LoVo (cell line): ENCODE measurements at regions not wholly inside any gene's neighbourhood (a gene's known extent, or its start where the extent isn't known, plus 50 kb on each side); places are given as distances from the start of the nearest gene placed in this dataset.

Experiments
- DNase-seq: peaks from one replicate; pipeline ENCODE4 v3.0.0-alpha.2; 2016; ENCODE audit warnings: low spot score

DNA sequence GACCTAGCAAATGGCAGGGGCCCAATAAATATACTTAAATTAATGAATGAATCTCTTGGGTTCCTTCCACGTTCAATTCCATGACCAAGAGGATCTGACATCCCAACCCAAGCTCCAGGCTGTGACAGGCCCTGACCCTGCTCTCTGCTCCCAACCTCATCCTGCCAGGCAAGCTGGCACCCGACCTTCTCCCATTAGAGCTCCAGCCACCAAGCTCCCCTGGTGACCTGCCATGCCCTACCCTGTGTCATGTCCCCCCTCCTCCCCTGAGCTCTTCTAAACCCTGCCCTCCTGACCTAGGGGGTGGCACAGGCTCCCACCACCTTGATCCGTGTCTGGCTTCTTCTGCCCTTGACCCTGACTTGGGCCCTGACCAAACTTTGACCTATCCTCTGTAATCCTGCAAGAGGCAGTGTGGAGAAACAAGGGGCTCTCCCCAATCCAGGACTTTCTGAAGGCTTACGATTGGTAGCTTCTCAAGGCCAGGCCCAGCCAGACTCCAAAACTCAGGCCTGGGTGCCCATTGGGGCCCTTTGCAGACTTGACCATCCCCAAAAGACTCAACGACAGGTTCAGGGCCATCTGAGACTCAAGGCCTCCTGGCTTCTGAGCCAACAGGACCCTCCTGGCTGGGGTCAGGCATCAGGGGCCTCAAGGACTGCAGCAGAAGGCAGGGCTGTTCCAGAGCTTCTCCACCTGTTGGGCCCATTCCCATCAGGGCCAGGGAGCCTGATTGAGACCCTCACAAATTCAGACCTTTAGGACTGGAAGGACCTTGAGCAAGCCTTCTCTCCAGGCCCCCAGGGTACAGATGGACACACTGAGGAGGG, 249.0 kb downstream of the PTPRU start:
- no peak for DNase-seq

DNA sequence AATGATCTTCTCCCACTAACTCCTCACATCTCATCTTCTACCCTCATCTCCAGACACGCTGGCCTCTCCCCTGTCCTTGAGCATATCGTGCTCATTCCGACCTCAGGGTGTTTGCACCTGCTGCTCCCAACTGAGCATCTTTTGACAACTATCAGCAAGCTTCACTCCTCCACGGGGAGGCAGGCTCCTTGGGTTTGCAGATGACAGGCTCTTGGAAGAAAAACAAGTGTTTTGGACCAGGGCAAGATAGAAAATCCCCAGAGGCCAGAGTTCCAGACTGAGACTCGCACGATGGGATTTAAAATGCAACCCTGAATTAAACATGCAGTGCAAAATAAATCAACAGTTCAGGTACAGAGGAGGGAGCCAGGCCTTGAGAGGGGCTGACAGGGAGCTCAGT, 246.7 kb downstream of the PTPRU start:
- DNase-seq = no peak

DNA sequence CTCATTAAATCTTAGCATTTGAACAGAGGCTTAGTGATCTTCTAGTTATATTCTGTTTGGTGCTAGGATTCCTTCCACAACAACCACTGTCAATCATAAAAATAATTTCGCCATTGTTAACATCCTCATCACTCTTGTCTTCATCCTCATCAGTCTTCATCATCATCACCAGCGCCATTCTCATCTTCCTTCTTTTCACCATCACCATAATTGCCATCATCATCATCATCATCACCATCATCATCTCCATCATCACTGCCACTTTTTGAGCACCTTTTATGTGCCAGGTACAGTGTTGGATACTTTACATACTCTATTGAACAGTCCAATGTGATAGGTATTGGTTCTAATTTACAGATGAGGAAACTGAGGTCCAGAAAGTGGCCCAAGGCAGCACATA, 245.7 kb downstream of the PTPRU start:
- DNase-seq = no peak

DNA sequence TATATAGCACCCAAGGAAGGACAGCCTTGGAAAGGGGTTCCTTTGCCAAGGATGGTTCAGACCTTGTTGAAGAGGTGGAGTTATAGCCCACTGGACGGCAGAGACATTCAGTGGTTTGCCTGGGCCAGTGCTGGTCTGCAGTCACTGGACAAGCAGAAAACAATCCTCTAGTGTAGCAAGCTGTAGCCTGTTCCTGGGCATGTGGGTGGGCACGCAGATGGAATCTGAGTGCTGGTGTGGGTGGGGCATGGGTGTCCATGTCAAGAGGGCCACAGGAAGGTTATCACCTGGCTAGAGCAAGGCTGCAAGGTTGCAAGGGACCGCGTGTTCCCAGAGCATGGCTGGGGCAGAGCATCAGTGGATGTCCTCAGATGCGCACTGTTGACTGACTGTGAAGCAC, 244.7 kb downstream of the PTPRU start:
- no peak for DNase-seq

DNA sequence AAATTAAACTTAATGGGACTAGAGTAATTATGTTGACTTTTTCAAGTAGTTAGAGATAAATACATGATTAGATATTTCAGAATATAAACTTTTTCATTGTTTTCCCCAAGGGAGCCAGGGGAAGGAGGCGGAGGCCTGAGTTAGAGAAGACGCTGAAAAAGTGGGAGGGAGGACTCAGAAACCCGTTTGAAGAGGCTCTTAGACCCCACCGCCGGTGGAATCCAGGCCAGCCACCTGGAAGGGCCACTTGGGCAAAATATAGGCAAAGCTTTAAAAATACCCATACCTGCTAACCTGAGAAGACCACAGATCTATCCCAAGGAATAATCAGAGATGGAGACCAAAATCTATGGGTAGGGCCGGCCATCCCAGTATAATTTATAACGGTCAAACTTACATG, 242.6 kb downstream of the PTPRU start:
- DNase-seq = no peak

DNA sequence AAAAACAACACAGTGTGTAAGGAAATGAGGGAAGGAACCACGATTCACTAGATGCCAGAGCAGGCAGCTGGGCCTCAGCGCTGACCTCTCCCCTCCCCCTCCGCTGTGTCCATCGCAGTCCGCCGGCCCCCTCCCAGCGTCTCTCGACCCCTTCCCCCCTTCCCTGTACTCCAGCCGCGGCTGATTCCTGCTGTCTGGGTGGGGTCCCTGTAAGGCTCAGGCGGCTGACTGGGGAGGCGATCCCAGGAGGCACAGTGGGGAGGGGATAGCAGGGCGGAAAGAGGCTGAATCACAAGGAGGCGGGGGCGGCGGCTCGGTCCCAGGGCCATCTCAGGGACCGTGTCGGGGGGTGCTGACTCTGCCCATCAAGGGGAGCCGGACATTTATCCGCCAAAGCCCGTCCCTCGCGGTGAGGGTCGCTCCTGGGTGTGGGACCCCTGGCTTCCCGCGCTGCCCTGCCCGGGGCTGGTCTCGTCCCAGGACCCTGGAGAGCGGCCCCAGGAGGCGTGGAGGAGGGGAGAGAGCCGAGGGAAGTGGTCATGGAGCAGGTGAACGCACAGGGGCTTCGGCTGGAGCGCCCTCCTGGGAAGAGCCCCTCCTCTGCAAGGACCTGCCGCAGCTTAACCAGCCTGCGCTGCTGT, 241.9 kb downstream of the PTPRU start:
- DNase-seq = no peak

DNA sequence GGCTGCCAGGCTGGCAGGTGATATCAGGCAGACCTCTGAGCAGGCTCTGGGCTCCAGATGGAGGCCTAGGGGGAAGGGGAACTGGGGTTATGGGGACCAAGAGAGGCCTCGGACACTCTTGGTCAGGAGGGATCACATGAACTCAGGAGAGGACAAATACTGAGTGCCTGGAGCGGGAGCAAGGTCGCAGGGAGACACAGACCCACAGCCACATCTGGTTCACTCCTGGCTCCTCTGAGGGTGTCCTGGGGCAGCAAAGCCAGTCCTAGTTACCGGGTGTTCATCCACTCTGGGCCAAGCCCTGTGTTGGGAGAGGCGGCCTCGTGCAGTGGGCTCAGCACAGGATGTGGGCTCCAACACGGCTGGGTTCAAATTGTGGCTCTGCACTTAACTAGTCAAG, 239.0 kb downstream of the PTPRU start:
- no peak for DNase-seq

DNA sequence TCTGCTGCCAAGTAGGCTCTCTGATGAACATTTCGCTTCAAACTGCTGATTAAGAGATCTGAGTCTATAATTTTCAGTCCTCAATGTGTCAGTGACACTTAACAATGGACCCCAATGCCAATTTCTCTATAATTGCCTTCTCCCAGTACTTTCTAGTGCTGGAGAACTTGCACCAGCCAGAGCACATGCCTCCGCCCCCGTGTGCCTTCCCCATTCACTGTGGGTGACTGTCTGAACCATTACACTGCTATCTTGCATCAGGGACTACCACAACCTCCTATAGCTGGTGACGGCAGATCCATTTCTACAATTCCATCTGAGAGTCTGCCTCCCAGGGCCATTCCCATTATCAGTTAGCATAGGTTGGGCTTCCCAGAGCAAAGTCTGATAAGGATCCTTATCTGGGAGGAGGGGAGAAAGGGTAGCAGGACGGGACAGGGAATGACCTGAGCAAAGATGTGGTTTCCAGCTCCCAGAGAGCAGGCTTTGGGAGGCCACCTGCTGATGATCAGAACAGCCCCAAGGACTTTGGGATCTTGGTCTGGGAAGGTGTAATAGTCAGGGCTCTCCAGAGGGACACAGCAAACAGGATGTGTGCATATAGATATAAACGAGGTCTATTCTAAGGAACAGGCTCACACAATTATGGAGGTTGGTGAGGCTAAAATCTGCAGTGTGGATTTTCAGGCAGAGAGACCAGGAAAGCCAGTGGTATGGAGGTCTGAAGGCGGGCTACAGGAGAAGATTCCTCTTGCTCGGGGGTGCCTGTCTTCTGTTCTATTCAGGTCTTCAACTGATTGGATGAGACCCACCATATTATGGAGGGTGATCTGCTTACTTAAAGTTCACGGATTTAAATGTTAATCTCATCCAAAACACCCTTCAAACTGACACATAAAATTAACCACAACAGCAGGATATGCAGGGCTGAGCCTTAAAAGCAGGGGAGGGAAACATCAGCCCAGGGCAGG, 238.2 kb downstream of the PTPRU start:
- no peak for DNase-seq

DNA sequence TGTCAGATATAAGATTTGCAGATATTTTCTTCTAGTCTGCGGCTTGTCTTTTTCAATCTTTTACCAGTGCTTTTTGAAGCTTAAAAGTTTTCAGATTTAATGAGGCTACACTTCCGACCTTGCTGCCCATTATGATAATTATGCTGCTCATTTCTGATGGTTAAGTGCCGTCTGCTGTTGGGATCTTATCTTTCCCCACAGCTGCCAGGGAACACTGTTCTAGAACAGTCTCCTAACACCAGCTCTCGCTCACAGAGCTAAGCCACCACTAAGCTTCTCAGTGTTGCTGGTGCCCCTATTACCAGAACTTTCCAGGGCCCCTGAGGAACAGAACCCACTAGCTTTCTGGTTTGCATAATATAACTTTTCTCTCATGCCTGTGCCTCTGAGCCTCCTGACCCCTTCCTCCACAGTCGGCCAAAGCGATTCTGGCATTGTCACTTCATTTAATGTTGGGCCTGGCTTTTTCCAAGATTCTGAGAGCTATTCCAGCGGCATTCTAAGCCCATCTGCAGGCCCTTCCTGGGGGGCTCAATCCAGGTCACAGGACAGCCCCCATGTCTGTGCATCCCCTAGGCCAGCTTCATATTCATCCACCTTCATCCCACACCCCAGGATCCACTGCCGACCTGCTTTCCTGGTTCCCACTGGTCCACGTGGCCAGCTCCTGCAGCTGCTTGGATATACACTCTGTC, 237.0 kb downstream of the PTPRU start:
- DNase-seq = no peak

DNA sequence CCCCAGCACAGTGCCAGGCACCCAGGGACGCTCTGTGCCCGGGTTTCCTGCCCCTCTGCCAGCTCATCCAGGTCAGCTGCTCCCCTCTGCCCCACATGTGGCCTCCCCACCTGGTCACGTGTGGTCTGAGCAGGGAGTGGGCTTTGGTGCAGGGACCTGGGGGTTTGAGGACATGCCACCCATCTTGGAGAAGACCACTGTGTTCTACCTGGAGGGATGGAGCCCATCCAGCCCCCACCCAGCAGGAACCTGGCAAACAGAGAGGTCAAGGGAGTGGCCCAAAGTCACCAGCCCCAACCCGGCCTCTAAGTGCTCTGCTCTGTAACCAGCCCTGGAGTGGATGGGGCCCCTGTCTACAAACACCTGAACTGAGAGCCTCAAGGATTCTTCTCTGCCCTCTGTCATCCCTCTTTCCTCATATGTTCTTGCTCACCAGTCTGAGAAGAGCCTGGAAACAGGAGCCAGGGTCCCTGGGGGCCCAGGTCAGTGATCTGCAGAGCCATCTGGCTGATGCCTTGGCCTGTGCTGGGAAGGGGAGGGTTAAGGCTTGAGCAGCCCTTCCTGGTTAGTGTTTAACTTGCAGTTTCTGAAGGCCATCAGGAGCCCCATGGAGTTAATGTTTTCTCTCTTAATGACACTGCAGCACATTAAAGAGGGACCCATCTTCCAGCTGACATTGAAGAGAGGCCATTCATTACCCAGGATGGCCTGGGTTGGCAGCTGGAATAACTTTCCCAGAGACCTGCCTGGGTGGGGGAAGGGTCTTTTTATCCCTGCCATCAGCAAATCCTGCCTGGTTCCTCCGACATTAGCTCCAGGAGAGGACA, 235.4 kb downstream of the PTPRU start:
- no peak for DNase-seq

DNA sequence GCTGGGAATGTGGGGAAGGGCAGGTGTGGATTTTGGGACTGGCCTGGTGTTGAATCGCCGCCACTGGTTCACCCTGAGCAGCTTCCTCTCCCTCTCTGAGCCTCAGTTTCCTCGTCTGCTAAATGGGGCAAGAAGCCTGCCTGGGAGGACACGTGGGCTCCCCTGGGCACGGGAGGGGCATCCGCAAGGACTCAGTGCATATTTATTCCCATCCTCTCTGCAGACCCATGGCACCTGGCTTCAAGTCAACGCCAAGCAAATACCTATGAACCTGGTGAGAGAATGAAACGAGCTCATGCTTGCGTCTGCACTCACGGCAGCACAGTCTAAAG, 234.4 kb downstream of the PTPRU start:
- DNase-seq = no peak

DNA sequence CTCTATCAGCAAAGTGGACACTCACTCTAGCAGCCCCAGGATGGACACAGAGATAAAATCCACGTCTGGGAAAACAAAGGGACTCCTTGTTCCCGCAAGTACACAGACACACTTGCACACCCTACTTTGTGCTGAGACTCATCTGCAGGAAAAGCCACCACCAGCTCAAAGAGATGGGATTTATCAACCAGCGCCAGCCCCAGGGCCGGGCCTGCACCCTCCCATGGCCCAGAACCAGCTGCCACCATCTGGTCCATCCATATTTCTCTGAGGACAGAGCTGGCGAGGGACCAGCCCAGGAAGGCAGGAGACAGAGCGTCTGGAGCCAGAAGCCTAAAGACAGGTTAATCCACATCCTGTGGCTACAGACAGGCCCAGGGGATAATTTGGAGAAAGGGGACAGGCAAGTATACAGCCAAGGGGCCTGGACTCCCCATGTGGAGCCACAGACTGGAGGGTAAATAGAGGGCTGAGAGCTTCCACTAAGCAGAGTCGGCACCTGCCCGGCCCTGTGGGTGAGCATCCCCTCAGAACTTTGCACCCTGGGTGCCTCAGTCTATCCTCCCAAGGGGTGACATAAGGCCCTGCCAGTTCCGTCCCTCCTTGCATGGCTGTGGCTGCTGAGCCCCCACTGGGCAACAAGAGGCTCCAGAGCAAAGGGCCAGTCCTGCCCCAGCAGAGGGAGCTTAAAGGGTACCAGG, 233.9 kb downstream of the PTPRU start:
- no peak for DNase-seq

DNA sequence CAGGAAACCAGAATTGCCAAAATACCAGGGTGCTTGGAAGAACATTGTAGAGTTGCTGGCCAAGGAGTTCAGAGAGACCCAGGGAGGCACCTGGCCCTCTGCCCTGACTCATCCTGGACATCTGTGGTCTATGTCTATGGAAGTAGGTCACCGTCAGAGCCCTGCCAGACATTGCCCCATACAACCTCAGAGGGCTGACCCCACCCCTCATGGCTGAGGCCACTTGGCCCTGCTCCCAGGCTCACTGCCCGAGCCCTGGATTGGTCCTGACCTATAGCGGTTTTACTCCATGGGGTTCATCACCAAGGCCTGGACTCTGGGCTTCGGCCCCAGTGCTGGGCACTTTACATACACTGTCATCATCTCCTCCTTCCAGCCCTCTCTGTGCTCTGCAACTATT, 233.1 kb downstream of the PTPRU start:
- DNase-seq = no peak

DNA sequence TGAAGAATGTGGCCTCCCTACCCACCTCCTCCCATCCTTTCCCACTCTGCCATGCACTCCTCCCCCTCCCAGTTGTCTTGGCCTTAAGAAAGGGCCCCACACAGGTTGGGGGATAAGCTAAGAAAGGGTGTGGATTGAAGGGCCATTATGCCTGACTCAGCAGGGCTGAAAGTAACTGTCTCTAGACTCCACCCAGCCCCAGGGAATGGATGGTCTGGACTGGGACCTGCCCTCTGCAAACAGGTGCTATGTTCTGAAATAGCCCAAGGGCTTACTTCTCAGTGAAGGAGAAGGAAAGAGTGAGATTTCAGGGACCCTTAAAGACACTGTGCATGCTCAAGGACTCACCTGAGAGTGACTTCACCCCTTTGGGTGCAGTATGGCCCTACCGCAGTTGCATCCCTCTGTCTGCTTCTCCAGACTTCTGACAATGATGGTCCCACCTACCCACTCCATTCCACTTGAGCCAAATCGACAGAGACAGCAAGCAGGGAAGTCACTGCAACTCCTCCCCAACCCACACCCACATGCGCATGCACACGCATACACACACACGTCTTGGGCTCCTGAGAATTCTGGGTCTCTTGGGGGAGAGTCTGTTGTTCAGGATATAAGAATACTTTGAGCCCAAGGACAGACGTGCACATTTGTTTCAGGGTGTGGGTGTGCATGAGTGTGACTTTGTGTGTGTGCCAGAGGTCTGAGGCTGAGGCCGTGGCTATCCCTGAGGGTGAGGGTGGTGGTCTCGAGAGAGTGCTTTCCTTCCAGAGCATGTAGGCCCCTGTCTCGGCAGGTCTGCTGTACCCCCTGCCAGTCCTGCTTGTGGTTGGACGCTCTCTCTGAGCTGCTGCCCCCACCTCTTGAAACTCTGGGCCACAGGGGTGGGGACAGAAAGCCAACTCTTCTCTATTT, 231.9 kb downstream of the PTPRU start:
- DNase-seq = no peak

DNA sequence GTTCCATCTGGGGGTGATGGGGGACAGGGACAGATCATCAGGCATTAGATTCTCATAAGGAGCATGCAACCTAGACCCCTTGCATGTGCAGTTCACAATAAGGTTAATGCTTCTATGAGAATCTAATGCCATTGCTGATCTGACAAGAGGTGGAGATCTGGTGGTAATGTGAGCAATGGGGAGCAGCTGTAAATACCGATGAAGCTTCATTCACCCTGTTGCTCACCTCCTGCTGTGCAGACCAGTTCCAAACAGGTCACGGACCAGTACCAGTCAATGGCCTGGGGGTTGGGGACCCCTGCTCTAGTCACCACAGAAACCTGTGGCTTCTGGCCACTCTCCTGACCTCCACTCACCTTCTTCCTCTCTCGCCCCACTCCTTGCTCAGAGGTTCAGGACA, 229.9 kb downstream of the PTPRU start:
- no peak for DNase-seq

DNA sequence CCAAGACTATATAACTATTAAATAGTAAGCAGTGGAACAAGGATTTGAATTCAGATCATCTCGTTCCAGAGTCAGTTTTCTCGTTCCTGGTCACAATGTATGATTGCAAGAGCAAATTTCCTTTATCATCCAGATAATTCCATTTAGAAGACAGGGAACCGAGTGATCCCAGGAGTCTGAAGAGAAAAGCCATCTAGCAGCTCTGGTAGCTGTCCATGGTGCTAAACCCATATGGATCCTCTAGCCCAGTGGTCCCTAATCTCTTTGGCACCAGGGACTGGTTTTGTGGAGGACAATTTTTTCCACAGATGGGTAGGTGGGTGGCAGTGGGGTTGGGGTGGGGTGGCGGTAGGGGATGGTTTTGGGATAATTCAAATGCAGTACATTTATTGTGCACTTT, 229.4 kb downstream of the PTPRU start:
- peak; percentile 23 for DNase-seq

DNA sequence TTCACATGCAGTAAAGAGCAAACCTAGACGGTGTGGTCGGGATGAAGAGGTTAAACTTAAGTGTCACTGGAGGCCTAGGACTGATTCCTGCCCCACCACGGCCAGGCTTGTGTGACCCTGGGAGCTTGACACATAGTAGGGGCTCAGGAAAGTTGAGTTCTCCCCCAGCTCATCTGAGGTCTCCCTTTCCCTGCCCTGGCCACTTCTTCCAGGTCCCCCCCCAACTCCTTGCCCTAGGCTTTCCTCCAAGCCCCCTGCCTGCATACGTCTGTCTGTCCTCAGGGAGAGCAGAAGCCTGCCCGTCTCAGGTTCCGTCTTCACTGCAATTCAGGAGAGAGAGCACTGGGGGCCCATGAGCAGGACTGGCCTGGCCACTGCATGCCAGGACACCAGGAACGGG, 225.8 kb downstream of the PTPRU start:
- no peak for DNase-seq

DNA sequence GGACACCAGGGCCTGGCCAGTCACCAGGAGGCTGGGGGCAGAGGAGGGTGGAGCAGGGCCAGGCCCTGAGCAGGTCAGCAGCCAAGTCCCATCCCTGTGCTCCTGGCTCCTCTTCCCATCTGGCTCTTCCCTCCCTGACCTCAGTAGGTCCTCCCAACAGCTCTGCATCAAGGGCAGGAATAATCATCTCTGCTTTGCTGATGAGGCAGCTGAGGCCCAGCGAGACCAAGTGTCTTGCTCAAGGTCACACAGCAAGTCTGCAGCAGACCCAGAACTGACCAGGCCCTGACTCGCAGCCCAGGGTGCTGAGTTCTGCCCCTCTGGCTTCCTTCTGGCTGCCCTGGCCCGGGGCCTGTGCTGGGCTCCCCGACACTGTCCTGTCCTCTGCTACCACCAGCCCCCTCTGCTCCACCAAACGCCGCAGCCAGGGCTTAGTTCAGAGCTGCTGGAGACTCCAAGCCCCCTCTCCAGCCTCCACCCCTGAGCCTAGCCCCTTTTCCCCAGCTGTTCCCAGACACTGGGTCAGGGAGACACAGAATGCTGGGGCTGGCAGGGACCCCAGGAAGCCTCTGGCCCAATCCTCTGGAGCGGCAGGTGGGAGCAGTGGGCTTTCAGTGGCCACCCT, 224.9 kb downstream of the PTPRU start:
- no peak for DNase-seq

DNA sequence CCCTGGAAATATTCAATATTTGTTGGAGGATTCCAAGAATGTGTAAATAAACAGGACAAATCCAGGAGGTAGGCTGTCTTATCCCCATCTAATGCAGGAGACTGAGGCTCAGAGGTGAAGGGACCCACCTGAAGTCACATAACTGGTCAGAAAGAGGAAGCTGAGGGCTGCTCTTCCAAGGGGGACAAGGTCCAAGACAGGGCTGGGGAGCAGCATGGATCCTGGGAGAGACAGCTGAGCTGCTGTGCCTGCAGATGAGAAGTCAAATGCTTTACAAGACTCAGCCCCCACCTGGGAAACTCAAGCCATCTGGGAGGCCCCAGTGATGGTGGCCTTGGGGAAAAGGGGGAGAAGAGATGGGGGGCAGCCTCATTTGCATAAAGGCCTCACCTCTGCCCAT, 224.4 kb downstream of the PTPRU start:
- no peak for DNase-seq
